ENCODE measurements at regions not wholly inside any gene's neighbourhood (a gene's known extent, or its start where the extent isn't known, plus 50 kb on each side); places are given as distances from the start of the nearest gene placed in this dataset.

GRCh38 chr2:4635289-4635688 lies 931.9 kb downstream of the DCDC2C start (continued):
- TF ChIP-seq, protein P1, sequence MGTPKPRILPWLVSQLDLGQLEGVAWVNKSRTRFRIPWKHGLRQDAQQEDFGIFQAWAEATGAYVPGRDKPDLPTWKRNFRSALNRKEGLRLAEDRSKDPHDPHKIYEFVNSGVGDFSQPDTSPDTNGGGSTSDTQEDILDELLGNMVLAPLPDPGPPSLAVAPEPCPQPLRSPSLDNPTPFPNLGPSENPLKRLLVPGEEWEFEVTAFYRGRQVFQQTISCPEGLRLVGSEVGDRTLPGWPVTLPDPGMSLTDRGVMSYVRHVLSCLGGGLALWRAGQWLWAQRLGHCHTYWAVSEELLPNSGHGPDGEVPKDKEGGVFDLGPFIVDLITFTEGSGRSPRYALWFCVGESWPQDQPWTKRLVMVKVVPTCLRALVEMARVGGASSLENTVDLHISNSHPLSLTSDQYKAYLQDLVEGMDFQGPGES (IDR thresholded peaks at IDR 0.05) = no peak
- no peak for TF ChIP-seq ZZZ3 (IDR thresholded peaks at IDR 0.05; ENCODE audit: control insufficient read depth, insufficient read length, low read depth)
- TF ChIP-seq NFXL1 (IDR thresholded peaks at IDR 0.05; ENCODE audit: borderline replicate concordance) = no peak
- TF ChIP-seq NRF1 (conservative IDR thresholded peaks at IDR 0.05; ENCODE audit: low read depth, low read length) = no peak
- TF ChIP-seq HDAC2 (IDR thresholded peaks at IDR 0.05) = no peak
- TF ChIP-seq PKNOX1 (IDR thresholded peaks at IDR 0.05) = no peak
- no peak for TF ChIP-seq ZSCAN29 (IDR thresholded peaks at IDR 0.05)
- no peak for TF ChIP-seq ZNF207 (IDR thresholded peaks at IDR 0.05; ENCODE audit: borderline replicate concordance)
- TF ChIP-seq NR2F1 (conservative IDR thresholded peaks at IDR 0.05) = no peak
- TF ChIP-seq SMARCA5 (IDR thresholded peaks at IDR 0.05) = no peak
- no peak for TF ChIP-seq ATF7 (IDR thresholded peaks at IDR 0.05; ENCODE audit: low read depth)

- CTCF ChIA-PET = no interaction called here
Observed at GRCh38 chr2:4653991-4654390, 950.6 kb downstream of the DCDC2C start.

More at GRCh38 chr2:4653991-4654390, 950.6 kb downstream of the DCDC2C start:
- Histone ChIP-seq H3K4me1 (ENCODE audit: control insufficient read depth, insufficient read depth, low read length) (no peaks in the 10 kb centered on the region), H3K27me3 (replicated peaks in 1 of 2; ENCODE audit: control insufficient read depth in 2 of 2, insufficient read depth in 2 of 2, low read length in 1 of 2) (no peaks in the 10 kb centered on the region), H3K9me3 (replicated peaks; ENCODE audit: control insufficient read depth, insufficient read depth, low read length) (no peaks in the 10 kb centered on the region), H3K79me2 (ENCODE audit: control insufficient read depth, insufficient read depth, low read length) (no peaks in the 10 kb centered on the region), H4K20me1 (ENCODE audit: control insufficient read depth, insufficient read depth) (no peaks in the 10 kb centered on the region), H3K4me2 (ENCODE audit: control insufficient read depth, insufficient read depth) (no peak overlapping the region), H3K36me3 (ENCODE audit: control insufficient read depth in 2 of 2, insufficient read depth in 2 of 2, low read length in 1 of 2) (no peaks in the 10 kb centered on the region; a peak in 1 of 4 replicates), H3K9ac (ENCODE audit: control insufficient read depth, insufficient read depth, low read length) (no peak overlapping the region), H2AFZ (ENCODE audit: control insufficient read depth, low read depth, low read length) (no peak overlapping the region), H3K4me3 (no peak overlapping the region), H3K27ac (ENCODE audit: control insufficient read depth, insufficient read depth) (no peak overlapping the region)
- DNase-seq (ENCODE audit: low read depth, low spot score) = no peak
- intact Hi-C loops (cut with micrococcal nuclease; ENCODE audit: unreplicated experiment) = no loop called here
- ChIA-PET SMC1A (ENCODE audit: uncharacterized antibody, unreplicated experiment) (no interaction called here), POLR2A (no interaction called here), RAD21 (ENCODE audit: unreplicated experiment) (no interaction called here)
- in situ Hi-C loops (cut with MboI) = no loop called here
- BruUV-seq (replicated peaks) = no TSS peak
- no peak for FAIRE-seq
- no peak for ATAC-seq
- no peak for TF ChIP-seq FOXK2 (IDR thresholded peaks at IDR 0.05)
- 94% methylated on average over 1 of the region's 1 CpG for WGBS (ENCODE audit: insufficient coverage, insufficient replicate concordance, low lambda C conversion rate, missing lambda C conversion rate)

All from GM12878 (cell line).